Ascending aorta (tissue), 2 donors: ENCODE measurements at regions not wholly inside any gene's neighbourhood (a gene's known extent, or its start where the extent isn't known, plus 50 kb on each side); places are given as distances from the start of the nearest gene placed in this dataset.
"Not testable (repeated sequence)": the region's sequence is repeated elsewhere in the genome, so short reads cannot be mapped to it uniquely, and the experiment has no call there.

ENCODE experiments used
- DNase-seq, 2 donors: peaks; one replicate each; pipeline ENCODE4 v3.0.0-alpha.2; 2019; ENCODE audit warnings: low spot score in 2 of 2
- H3K27ac ChIP-seq, 2 donors: fragments of 200-600 bp; sonication (generic); one replicate each; pipeline ENCODE4 v1.5.1; 2016 to 2017; ENCODE audit warnings: mild to moderate bottlenecking in 1 of 2
- H3K27me3 ChIP-seq: fragments of 200-600 bp; sonication (generic); one replicate; pipeline ENCODE4 v1.5.1; 2017
- H3K36me3 ChIP-seq, 2 donors: fragments of 200-600 bp; sonication (generic); one replicate each; pipeline ENCODE4 v1.5.1; 2016
- H3K4me1 ChIP-seq, 2 donors: fragments of 200-600 bp; sonication (generic); one replicate each; pipeline ENCODE4 v1.5.1; 2016 to 2017; ENCODE audit warnings: mild to moderate bottlenecking in 1 of 2
- H3K4me3 ChIP-seq, 2 donors: fragments of 200-600 bp; sonication (generic); one replicate each; pipeline ENCODE4 v1.5.1; 2016 to 2017; ENCODE audit warnings: mild to moderate bottlenecking in 1 of 2
- H3K9me3 ChIP-seq, 2 donors: fragments of 200-600 bp; sonication (generic); one replicate each; pipeline ENCODE4 v1.5.1; 2016
- intact Hi-C: fragments of 100-400 bp; cut with DNase I; formaldehyde crosslinking; loops from one replicate; pipeline ENCODE4 v1.15.1; 2023
- TF ChIP-seq, protein P1 (sequence below), 3 experiments: fragments of 200-600 bp in 2 of 3; fragments of 450-650 bp in 1 of 3; sonication (generic) in 2 of 3; IDR thresholded peaks; one replicate each; pipeline ENCODE4 v1.5.1; 2016 to 2019; ENCODE audit warnings: antibody characterized with exemption in 3 of 3, mild to moderate bottlenecking in 1 of 3, moderate library complexity in 1 of 3

DNA sequence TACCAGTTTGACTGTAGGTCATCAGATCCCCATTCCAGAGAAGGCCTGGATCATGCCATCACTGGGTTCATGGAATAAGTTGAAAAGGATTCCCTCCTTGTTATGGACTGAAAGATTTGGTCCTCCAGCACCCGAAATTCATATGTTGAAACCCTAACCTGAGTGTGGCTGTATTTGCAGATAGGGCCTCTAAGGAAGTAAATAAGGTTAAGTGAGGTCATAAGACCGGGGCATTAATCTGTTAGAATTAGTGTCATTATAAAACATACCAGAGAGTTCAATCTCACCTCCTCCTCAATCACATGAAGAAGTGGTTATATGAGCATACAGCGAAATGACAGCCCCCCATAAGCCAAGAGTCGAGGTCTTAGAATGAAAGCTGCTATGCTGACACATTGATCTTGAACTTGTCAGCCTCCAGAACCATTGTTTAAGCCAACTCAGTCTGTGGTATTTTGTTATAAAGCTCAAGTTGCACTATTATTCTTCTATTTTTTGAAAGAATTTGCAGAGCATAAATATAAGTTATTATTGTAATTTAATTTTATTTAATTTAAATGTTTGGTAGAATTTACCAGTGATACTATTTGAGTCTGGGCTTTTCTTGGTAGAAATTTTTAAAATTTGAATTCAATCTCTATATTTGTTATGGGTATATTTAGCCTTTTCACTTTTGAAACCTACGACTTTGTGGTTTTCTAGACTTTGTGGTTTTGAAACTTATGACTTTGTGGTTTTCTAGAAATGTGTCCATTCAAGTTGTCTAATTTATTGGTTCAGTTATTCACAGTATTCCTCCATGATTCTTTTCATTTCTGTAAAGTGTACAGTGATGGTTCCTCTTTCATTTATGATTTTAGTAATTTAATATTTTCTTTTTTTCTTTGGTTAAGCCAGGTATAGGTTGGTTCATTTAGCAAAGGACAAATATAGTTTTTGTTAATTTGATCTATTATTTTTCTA, 1206.7 kb upstream of the CDH2 start:
- Histone ChIP-seq H3K4me3 (no peak overlapping the region), H3K9me3 (no peaks in the 10 kb centered on the region), H3K36me3 (no peaks in the 10 kb centered on the region), H3K4me1 (no peaks in the 10 kb centered on the region), H3K27ac (no peak overlapping the region), H3K27me3 (no peaks in the 10 kb centered on the region)
- TF ChIP-seq, protein P1, sequence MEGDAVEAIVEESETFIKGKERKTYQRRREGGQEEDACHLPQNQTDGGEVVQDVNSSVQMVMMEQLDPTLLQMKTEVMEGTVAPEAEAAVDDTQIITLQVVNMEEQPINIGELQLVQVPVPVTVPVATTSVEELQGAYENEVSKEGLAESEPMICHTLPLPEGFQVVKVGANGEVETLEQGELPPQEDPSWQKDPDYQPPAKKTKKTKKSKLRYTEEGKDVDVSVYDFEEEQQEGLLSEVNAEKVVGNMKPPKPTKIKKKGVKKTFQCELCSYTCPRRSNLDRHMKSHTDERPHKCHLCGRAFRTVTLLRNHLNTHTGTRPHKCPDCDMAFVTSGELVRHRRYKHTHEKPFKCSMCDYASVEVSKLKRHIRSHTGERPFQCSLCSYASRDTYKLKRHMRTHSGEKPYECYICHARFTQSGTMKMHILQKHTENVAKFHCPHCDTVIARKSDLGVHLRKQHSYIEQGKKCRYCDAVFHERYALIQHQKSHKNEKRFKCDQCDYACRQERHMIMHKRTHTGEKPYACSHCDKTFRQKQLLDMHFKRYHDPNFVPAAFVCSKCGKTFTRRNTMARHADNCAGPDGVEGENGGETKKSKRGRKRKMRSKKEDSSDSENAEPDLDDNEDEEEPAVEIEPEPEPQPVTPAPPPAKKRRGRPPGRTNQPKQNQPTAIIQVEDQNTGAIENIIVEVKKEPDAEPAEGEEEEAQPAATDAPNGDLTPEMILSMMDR (IDR thresholded peaks at IDR 0.05) = no peak
- no peak for DNase-seq
- intact Hi-C loops = no loop called here

DNA sequence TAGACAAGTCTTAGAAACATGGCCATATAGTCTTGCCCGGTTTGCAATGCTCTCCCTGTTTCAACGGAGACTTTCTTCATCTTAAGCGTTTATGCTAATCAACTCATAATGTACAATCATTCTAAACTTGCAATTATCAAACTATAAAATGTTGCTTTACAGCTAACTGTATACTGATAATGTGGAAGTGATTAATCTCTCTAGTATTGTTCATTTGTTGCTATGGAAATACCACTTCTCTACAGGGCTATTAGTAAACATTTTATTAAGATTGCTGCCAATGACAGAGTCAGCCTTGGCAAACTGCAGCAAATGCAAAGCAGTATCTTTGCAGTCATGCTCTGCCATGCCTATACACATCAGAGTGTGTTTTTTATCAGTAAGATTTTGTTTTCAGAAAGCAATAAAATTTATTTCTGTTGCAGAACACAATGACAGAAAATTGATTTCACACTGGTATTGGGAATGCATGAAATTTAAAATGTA, 1201.8 kb upstream of the CDH2 start:
- intact Hi-C loops = no loop called here
- Histone ChIP-seq H3K9me3 (no peaks in the 10 kb centered on the region), H3K27ac (no peak overlapping the region), H3K36me3 (no peaks in the 10 kb centered on the region), H3K4me3 (no peak overlapping the region), H3K4me1 (no peaks in the 10 kb centered on the region), H3K27me3 (no peaks in the 10 kb centered on the region)
- TF ChIP-seq, protein P1 (IDR thresholded peaks at IDR 0.05) = no peak
- DNase-seq = no peak

DNA sequence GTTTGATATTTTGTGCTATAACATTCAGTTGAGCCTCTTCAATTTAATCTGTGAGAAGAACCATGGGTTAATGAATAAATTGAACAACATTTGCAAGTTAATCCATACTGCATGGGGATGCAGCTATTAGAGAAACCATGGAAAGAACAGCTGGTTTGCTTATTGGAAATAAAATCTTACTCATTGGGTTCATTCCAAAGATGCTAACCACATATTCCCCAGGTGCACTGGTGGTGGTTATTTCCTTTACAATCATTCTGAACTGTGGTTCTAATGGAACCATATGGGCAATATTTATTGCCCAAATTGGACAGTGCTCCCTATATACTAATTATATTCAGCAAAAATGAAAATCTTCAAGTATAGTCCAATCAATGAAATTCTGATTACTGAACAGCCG, 1200.4 kb upstream of the CDH2 start:
- no peak for DNase-seq
- intact Hi-C loops = no loop called here
- TF ChIP-seq, protein P1 (IDR thresholded peaks at IDR 0.05) = no peak

DNA sequence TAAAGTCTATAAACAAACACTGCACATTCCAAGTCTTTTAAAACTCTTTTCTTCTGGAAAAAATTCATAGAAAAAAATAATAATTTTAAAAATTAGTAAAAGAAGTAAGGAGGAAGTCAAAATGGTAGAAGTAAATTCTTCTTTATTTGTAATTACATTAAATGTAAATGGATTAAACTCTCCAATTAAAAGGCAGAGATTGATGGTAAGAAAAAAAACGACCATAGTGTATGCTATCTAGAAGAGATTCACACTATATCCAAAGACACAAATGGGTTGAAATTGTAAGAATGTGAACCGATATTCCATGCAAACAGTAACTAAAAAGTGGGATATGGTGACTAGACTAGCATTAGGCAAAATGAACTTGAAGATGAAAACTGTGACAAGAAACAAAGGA, 1196.1 kb upstream of the CDH2 start:
- Histone ChIP-seq H3K27me3 (no peaks in the 10 kb centered on the region), H3K4me3 (no peak overlapping the region), H3K27ac (no peak overlapping the region), H3K9me3 (peaks cover 0 to 13% of the 10 kb centered on the region in 2 donors), H3K36me3 (no peaks in the 10 kb centered on the region), H3K4me1 (no peaks in the 10 kb centered on the region)
- no peak for DNase-seq
- TF ChIP-seq, protein P1 (IDR thresholded peaks at IDR 0.05) = no peak
- intact Hi-C loops = no loop called here

More for the DNA sequence above, 1200.4 kb upstream of the CDH2 start:
- H3K4me1 ChIP-seq = no peaks in the 10 kb centered on the region
- peaks cover 0 to 11% of the 10 kb centered on the region in 2 donors for H3K9me3 ChIP-seq
- no peak overlapping the region for H3K4me3 ChIP-seq
- no peaks in the 10 kb centered on the region for H3K36me3 ChIP-seq
- no peaks in the 10 kb centered on the region for H3K27me3 ChIP-seq
- no peak overlapping the region for H3K27ac ChIP-seq

DNA sequence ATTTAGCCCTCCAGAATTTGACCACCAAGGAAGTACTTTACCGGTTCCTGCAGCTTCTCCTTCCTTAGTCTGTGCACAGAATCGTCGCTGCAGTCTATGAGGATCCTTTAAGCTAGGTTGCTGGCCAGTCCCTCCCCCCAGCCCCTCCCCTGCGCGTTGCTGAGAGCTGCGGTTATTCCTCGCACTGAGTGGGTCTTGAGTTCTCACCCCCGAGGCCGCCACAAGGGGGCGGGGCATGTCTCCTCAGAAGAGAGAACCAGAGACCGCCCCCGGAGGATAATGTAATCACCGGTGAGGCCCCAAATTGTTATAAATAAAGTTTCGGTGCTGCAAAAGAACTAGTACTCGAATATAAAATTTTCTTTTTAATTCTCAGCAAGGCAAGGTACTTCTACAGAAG, 1184.9 kb upstream of the CDH2 start:
- H3K4me3 ChIP-seq = no peak overlapping the region
- no peak overlapping the region for H3K27ac ChIP-seq
- H3K4me1 ChIP-seq = no peaks in the 10 kb centered on the region
- DNase-seq = no peak
- TF ChIP-seq, protein P1 (IDR thresholded peaks at IDR 0.05) = no peak
- no peaks in the 10 kb centered on the region for H3K27me3 ChIP-seq
- intact Hi-C loops = no loop called here
- H3K36me3 ChIP-seq = no peaks in the 10 kb centered on the region
- H3K9me3 ChIP-seq = no peaks in the 10 kb centered on the region

DNA sequence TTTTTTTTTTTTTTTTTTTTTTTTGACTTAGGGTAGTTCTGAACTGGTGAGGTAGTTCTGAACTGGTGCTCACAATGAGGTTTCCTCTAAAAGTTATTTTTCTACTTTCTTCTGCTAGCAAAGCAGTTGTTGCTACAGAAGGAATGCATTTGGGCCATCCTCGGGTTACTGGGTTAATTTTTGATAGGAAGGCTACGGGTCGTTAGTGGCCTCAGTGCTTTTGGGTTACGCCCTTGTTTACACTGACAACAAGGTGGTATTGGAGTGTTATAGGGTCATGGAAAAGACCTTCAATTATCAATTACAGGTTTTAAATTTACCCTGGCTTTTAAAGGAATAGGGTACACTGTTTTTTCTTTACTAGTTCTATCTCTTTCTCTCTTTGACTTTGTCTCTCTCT, 1183.7 kb upstream of the CDH2 start:
- not testable (repeated sequence) for H3K27me3 ChIP-seq

DNA sequence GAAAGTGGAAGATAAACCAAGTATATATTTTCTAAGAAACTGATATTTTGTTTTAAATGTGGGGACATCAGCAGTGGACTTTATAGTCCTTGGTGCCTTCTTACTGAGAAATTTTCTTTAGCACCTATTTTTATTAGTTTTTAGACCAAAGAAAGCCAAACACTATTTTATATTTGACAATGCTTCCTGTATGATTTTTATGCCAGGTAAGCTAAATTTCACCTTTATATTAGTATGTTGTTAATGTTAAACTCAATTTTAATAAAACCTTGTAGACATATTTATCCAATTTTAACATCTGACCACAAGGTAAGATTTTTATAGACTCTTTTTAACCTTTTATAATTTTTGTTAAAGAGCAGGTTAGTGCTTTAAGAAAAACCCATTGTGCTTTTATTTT, 1182.3 kb upstream of the CDH2 start:
- H3K36me3 ChIP-seq, H3K27ac ChIP-seq, H3K4me3 ChIP-seq, H3K4me1 ChIP-seq, H3K9me3 ChIP-seq, intact Hi-C loops, DNase-seq, H3K27me3 ChIP-seq: not testable (repeated sequence)

More for the DNA sequence above, 1183.7 kb upstream of the CDH2 start:
- H3K4me3 ChIP-seq, DNase-seq, H3K9me3 ChIP-seq, H3K27ac ChIP-seq, H3K36me3 ChIP-seq, H3K4me1 ChIP-seq, intact Hi-C loops: not testable (repeated sequence)
